ENCODE measurements at regions not wholly inside any gene's neighbourhood (a gene's known extent, or its start where the extent isn't known, plus 50 kb on each side); places are given as distances from the start of the nearest gene placed in this dataset.

GRCh38 chr11:128262463-128263345 lies 324.7 kb downstream of the ETS1 start:
- DNase-seq (ENCODE audit: low read depth), result no peak

DNA sequence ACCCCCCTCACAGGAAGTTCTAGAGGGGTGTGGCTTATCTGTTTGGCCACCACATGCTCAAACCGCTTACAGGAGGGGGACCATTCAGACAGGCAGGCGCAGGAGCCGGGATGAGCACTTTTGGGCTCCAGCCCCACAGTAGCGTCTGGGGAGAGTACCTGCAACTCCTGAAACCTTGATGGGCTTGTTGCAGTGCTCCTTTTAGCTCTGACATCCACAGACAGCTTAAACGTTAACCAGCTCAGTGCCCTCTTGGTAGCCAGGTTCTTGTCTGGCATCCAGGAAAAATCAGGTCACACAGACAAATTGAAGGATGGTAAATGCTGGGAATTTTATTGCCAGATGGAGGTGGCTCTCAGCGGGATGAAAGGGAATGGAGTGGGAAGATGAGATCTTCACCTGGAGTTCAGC lies 326.3 kb downstream of the ETS1 start:
- DNase-seq (ENCODE audit: low read depth), result no peak

DNA sequence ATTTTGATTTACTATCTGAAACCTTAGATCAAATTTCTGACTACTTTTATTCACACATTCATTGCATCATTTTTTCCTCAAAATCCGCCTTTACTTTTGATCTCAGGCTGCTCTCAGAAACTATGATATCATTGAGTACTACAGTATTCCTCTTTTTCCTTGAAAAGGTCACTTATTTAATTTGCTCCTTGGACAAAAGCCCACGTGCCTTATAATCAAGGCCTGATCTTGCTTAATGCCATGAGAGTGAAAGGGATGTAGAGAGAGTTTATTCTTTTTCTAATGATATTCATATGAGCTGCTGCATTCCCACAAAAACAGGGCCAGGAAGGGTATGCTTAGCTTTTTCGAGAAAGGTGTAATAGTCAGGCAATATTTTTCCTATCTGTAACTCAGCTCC lies 327.0 kb downstream of the ETS1 start:
- no peak for DNase-seq (ENCODE audit: low read depth)

GRCh38 chr11:128259816-128260215 lies 327.5 kb downstream of the ETS1 start:
- DNase-seq (ENCODE audit: low read depth), result no peak

DNA sequence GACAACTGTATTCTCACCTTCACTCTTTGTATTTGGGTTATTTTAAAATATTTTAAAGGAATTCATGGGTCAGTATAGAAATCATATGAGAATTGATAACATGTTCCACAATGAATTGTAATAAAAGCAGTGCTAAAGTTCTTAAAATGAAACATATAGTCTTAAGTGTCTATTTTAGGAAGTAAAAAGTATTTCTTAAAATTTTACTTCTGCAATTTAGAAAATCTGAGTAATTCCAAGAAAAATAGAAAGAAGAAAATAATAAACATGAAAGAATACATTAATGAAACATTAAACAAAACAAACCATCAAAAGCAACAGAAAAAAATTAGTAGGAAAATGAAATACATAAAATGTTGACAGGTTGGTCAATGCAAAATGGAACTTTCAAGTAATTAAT lies 332.4 kb downstream of the ETS1 start:
- DNase-seq (ENCODE audit: low read depth), result no peak

- DNase-seq (ENCODE audit: low read depth), result no peak
These were observed 336.2 kb downstream of the ETS1 start for GRCh38 chr11:128251140-128251539.

GRCh38 chr11:128250482-128250881 lies 336.9 kb downstream of the ETS1 start:
- DNase-seq (ENCODE audit: low read depth), result no peak

GRCh38 chr11:128246810-128247594 lies 340.4 kb downstream of the ETS1 start:
- no peak for DNase-seq (ENCODE audit: low read depth)

DNA sequence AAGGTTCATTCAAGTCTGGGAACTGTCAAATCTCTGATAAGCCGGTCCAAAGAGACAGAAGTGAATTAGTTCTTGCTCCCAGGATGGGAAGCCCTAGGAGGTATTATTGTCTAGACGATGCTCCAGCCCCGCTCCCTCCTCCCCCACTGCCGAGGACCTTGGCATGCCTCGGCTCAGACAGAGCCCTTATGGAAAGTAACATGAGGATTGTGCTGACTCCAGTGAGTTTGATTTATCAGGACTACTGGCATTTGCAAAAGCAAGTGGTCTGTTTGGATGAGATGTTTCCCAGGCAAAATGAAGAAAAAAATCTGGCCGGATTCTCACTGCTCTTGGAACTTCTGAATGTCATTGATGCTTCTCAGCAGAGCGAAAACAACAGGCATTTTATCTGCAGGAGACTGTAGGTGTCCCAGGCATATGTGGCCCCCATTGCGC lies 341.0 kb downstream of the ETS1 start:
- no peak for DNase-seq (ENCODE audit: low read depth)

DNA sequence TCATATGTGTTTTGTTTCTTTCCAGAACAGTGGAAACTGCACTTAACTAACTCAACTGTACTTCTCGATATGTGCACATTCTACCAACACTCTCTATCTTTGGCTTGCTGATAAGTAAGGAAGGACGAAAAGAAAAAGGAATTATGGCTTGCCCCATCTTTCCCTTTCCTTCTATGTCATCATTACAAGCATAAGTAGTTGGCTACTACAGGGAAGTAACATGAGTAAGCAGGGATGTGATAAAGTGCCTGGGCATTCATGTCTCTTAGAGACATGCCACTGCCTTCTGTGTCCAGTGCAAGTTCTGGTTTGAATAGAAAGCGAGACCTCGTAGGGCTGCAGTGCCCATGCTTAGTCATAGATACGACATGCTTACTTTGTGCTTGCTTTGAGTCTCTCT lies 342.5 kb downstream of the ETS1 start:
- no peak for DNase-seq (ENCODE audit: low read depth)

- no peak for DNase-seq (ENCODE audit: low read depth)
These were observed 344.9 kb downstream of the ETS1 start for GRCh38 chr11:128242451-128242850.

DNA sequence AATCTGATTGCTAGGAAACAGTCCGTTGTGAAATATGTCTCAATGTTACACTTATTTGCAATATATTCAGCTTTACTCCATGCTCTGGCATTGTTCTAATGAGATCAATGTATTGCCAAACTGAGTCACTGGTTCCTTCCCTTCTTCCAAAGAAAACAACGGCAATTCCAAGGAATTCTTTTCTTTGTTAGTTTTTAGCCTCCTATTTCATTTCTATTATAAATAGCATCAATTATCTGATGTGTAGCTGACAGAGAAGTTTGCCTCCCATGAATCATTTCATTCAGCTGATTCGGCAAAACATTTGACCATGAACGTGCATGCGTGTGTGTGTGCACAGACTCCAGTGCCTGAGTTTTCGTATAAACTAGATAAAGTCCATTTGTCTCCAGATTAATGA lies 346.8 kb downstream of the ETS1 start:
- DNase-seq (ENCODE audit: low read depth), result no peak

GRCh38 chr11:128239306-128239705 lies 348.1 kb downstream of the ETS1 start:
- no peak for DNase-seq (ENCODE audit: low read depth)

DNA sequence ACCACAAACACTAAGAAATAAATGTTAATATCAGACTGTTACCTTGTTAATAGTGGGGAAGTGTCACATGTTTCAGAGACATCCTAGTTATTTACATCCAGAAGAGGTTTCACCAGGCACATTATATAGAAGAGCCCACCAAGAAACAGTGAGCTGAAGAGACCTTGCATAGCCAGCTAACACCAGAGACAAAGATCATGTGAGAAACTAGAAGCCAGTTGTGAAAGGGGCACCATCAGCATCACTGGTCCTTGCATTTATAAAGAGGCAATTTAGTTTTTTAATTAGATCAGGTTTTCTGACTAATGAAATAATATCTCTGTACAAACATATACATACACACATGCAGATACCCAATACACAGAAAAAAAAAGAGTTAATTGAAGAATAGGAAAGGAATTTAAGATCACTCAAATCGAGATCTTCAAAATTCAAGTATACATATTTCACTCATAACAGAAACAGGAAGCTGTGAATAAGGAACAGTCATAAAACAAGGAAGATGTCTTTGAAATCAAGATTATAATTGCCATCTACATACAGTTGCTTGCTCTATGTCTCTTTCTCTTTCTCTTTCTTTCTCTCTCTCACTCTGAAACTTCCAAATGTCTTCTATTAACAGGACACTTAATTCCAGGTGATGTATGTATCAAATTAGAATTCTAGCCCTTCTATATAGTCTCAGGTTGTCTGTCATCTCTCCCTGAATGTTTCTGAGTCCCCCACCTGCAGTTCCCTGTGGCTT lies 348.7 kb downstream of the ETS1 start:
- no peak for DNase-seq (ENCODE audit: low read depth)

- DNase-seq (ENCODE audit: low read depth), result no peak
These were observed 350.6 kb downstream of the ETS1 start for GRCh38 chr11:128236506-128237498.

- no peak for DNase-seq (ENCODE audit: low read depth)
These were observed 351.4 kb downstream of the ETS1 start for GRCh38 chr11:128235958-128236357.

DNA sequence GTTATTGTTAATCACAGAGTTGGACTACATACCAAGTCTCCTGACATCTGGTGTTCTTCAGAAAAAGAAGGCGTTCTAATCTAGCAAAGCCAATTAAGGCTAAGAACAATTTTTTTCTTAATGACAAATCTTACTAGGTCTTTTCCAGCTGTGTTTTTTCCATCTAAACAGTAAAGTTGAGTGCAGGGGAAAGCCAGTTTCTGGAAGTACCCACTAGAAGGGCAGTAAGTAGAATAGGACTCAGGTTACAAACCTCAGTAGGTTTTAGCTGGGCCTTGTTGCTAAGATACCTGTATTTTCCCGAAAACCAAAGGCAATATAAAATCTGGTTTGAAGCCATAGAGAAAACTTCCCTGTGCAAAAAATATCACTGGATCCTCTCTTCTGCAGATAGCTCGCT lies 351.9 kb downstream of the ETS1 start:
- DNase-seq (ENCODE audit: low read depth), result no peak

DNA sequence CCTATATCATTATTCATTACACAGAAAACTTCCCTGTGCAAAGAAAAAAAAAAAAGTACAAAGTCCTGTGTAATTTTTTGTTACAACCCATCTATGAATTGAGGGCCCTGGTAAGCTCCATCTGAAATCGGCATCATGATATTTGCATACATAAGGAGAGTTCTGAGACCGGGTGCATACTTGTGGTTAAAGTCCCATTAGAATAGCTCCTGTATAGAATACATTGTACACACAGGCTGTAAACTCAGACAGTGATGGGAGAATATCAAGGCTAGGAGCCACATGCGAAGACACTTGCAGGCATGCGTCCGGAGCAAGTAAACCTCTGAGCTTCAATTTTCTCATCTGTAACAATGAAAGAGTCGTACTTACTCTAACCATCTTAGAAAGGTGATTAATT lies 353.2 kb downstream of the ETS1 start:
- no peak for DNase-seq (ENCODE audit: low read depth)

DNA sequence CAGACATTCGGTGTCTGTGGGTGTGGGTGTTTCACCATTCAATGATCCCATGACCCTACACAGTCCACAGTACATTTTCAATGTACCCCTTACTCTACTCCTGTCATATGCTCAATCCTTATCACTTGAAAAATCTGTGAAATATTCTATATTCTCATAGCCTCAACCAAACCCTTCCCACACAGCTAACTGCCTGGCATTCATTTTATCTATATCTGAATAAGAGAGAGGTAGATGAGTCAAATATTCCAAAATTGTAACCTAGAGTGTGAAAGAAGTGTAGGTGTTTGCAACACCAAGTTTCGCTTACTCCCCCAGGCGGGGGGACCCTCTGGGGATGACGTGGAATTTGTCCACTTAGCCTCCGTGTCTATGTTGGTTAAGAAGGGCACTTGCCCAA lies 354.8 kb downstream of the ETS1 start:
- DNase-seq (ENCODE audit: low read depth), result no peak

DNA sequence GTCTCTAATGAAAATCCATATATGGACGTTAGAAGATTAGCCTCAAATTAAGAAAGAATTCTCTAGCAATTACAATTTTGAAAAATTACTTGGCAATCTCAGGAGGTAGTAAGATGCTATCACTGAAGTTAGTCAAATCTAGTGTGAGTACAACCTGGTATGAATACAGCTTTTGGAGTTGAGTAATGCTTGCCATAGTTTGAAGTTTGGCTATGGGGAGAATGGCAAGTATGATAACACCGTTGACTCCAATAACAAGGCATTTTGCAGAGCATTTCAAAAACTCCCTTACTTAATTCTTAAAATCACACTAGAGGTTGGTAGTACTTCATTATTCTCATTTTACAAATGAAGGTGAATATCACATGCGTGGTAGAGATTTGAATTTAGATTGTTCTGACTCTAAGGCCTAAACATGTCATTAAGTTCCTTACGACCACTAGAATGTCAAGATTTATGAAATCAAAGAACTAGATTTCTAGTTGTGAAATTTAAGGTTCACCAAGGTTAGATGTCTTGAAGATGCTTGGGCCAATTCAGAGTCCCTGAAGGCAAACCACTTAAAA lies 355.4 kb downstream of the ETS1 start:
- no peak for DNase-seq (ENCODE audit: low read depth)

- DNase-seq (ENCODE audit: low read depth), result no peak
These were observed 359.9 kb downstream of the ETS1 start for GRCh38 chr11:128227466-128227865.

Measured in HS-5 (cell line).